ENCODE measurements at regions not wholly inside any gene's neighbourhood (a gene's known extent, or its start where the extent isn't known, plus 50 kb on each side); places are given as distances from the start of the nearest gene placed in this dataset.

GRCh38 chr12:114912811-114913210 is 228.8 kb upstream of the TBX3 start:
- no peak for TF ChIP-seq RAD21 (IDR thresholded peaks at IDR 0.05; ENCODE audit: low read depth)
- TF ChIP-seq CREB1 (IDR thresholded peaks at IDR 0.05; ENCODE audit: low read depth) = no peak
- TF ChIP-seq MAX (IDR thresholded peaks at IDR 0.05) = no peak
- no peak for TF ChIP-seq REST (IDR thresholded peaks at IDR 0.05; ENCODE audit: low read depth)
- no peak for TF ChIP-seq TCF12 (IDR thresholded peaks at IDR 0.05; ENCODE audit: low read depth)
- no peak for TF ChIP-seq CEBPB (IDR thresholded peaks at IDR 0.05)
- TF ChIP-seq TEAD4 (IDR thresholded peaks at IDR 0.05) = no peak
- TF ChIP-seq EGR1 (IDR thresholded peaks at IDR 0.05) = no peak
- no peak for TF ChIP-seq EP300 (IDR thresholded peaks at IDR 0.05; ENCODE audit: borderline replicate concordance)
- no peak for TF ChIP-seq TAF1 (IDR thresholded peaks at IDR 0.05; ENCODE audit: low read depth)
- TF ChIP-seq ZBTB7A (IDR thresholded peaks at IDR 0.05; ENCODE audit: low read depth) = no peak
- TF ChIP-seq USF1 (IDR thresholded peaks at IDR 0.05) = no peak
